GM12878 (cell line): ENCODE measurements at regions not wholly inside any gene's neighbourhood (a gene's known extent, or its start where the extent isn't known, plus 50 kb on each side); places are given as distances from the start of the nearest gene placed in this dataset.

Experiments used
- ATAC-seq: fragments of 200-7000 bp; cut with Tn5 transposase; 3 replicates; pipeline ENCODE4 v1.9.1; 2020; ENCODE audit warnings: mild to moderate bottlenecking, moderate library complexity
- BruUV-seq: library from RNA; stranded (reverse); fragments of 400-500 nt; replicated peaks from 2 replicates; lab custom pipeline; 2021; lab: Mats Ljungman, UMichigan
- CTCF ChIA-PET: fragments of 300-600 bp; sonication (Branson Sonifier 250); formaldehyde crosslinking; extraction: SDS; loops from one replicate; lab custom pipeline; 2021; ENCODE audit warnings: inconsistent platforms; lab: Yijun Ruan, JAX
- POLR2A ChIA-PET: fragments of 350-600 bp; formaldehyde crosslinking; extraction: SDS; loops from one replicate; lab custom pipeline; 2021; ENCODE audit warnings: inconsistent platforms; lab: Charles Lee
- RAD21 ChIA-PET: fragments of 300-600 bp; sonication (Branson Sonifier 250); formaldehyde crosslinking; loops from one replicate; lab custom pipeline; 2023; ENCODE audit warnings: antibody characterized with exemption; ENCODE audit not compliant: unreplicated experiment; lab: Charles Lee
- SMC1A ChIA-PET: fragments of 300-600 bp; sonication (Branson Sonifier 250); formaldehyde crosslinking; loops from one replicate; lab custom pipeline; 2023; ENCODE audit not compliant: unreplicated experiment, uncharacterized antibody; lab: Charles Lee
- DNase-seq: peaks from one replicate; pipeline ENCODE4 v3.0.0-alpha.2; 2011; ENCODE audit warnings: low read depth, low spot score
- FAIRE-seq: peaks from 3 replicates; lab custom pipeline; 2011; peaks lifted over from hg19 to GRCh38; lab: Jason Lieb, UNC
- H2AFZ ChIP-seq: 2 replicates; pipeline ENCODE4 v1.6.0; 2011; ENCODE audit warnings: low read depth, low read length, control low read depth; ENCODE audit not compliant: control insufficient read depth
- H3K27ac ChIP-seq: 2 replicates; pipeline ENCODE4 v1.5.1; 2011; ENCODE audit warnings: control low read depth; ENCODE audit not compliant: control insufficient read depth, insufficient read depth
- H3K27me3 ChIP-seq, 2 experiments: replicated peaks in 1 of 2; 2 replicates each; pipeline versions ENCODE4 v1.6.0 to v1.6.1; 2011; ENCODE audit warnings: low read length in 1 of 2; ENCODE audit not compliant: control insufficient read depth in 2 of 2, insufficient read depth in 2 of 2
- H3K36me3 ChIP-seq, 2 experiments: 2 replicates each; pipeline ENCODE4 v1.5.1; 2011; ENCODE audit warnings: low read length in 1 of 2; ENCODE audit not compliant: control insufficient read depth in 2 of 2, insufficient read depth in 2 of 2
- H3K4me1 ChIP-seq: 2 replicates; pipeline ENCODE4 v1.6.1; 2011; ENCODE audit warnings: mild to moderate bottlenecking, low read length, moderate library complexity, mixed read lengths; ENCODE audit not compliant: control insufficient read depth, insufficient read depth
- H3K4me2 ChIP-seq: 2 replicates; pipeline ENCODE4 v1.6.0; 2011; ENCODE audit warnings: control low read depth; ENCODE audit not compliant: control insufficient read depth, insufficient read depth
- H3K4me3 ChIP-seq: fragments of 200-600 bp; sonication (generic); 2 replicates; pipeline ENCODE4 v1.5.1; 2016
- H3K79me2 ChIP-seq: 2 replicates; pipeline ENCODE4 v1.6.0; 2011; ENCODE audit warnings: low read length; ENCODE audit not compliant: control insufficient read depth, insufficient read depth
- H3K9ac ChIP-seq: 2 replicates; pipeline ENCODE4 v1.8.0; 2011; ENCODE audit warnings: low read length, control low read depth, mixed read lengths; ENCODE audit not compliant: control insufficient read depth, insufficient read depth
- H3K9me3 ChIP-seq: replicated peaks from 3 replicates; pipeline ENCODE4 v1.5.1; 2011; ENCODE audit warnings: mild to moderate bottlenecking, low read length; ENCODE audit not compliant: control insufficient read depth, insufficient read depth
- H4K20me1 ChIP-seq: 2 replicates; pipeline ENCODE4 v1.6.0; 2011; ENCODE audit not compliant: control insufficient read depth, insufficient read depth
- CHD2 ChIP-seq: IDR thresholded peaks from 2 replicates; pipeline ENCODE4 v1.6.1; 2011; ENCODE audit warnings: low read depth, low read length, improper control_type of control experiment, borderline replicate concordance
- ETV6 ChIP-seq, 2 experiments: fragments of 450-650 bp in 1 of 2; IDR thresholded peaks in 1 of 2; conservative IDR thresholded peaks in 1 of 2; 2 replicates each; pipeline ENCODE4 v1.6.1; 2014; ENCODE audit warnings: antibody characterized with exemption in 1 of 2, borderline replicate concordance in 1 of 2, low read depth in 1 of 2, mild to moderate bottlenecking in 1 of 2, moderate library complexity in 1 of 2
- HDGF ChIP-seq: fragments of 450-650 bp; IDR thresholded peaks from 2 replicates; pipeline ENCODE4 v1.6.1; 2016; ENCODE audit warnings: antibody characterized with exemption
- MYB ChIP-seq: fragments of 150-350 bp; IDR thresholded peaks from 2 replicates; pipeline ENCODE4 v1.6.1; 2014; ENCODE audit warnings: mild to moderate bottlenecking, low read depth, low read length, borderline replicate concordance
- NR2F1 ChIP-seq: fragments of 450-650 bp; conservative IDR thresholded peaks from 2 replicates; pipeline ENCODE4 v1.6.1; 2017; ENCODE audit warnings: mild to moderate bottlenecking
- SMAD1 ChIP-seq: fragments of 450-650 bp; IDR thresholded peaks from 2 replicates; pipeline ENCODE4 v1.6.1; 2018; ENCODE audit warnings: mild to moderate bottlenecking, low read depth; ENCODE audit not compliant: partially characterized antibody
- SMAD5 ChIP-seq: IDR thresholded peaks from 2 replicates; pipeline ENCODE4 v1.6.1; 2016; ENCODE audit warnings: antibody characterized with exemption, low read depth
- SMARCA5 ChIP-seq: fragments of 450-650 bp; IDR thresholded peaks from 2 replicates; pipeline ENCODE4 v1.6.1; 2017; ENCODE audit warnings: mild to moderate bottlenecking
- TCF12 ChIP-seq: IDR thresholded peaks from 2 replicates; pipeline ENCODE4 v1.6.1; 2011; ENCODE audit warnings: low read depth, mild to moderate bottlenecking, low read length
- YY1 ChIP-seq: IDR thresholded peaks from 2 replicates; pipeline ENCODE4 v1.6.1; 2011; ENCODE audit warnings: low read depth, mild to moderate bottlenecking, low read length
- WGBS: methylation state at CpG from one replicate; pipeline ENCODE4 v1.1.6; 2016; ENCODE audit warnings: low lambda C conversion rate; ENCODE audit not compliant: insufficient replicate concordance, insufficient coverage; ENCODE audit errors: missing lambda C conversion rate; 5-methylcytosine and 5-hydroxymethylcytosine counted together
- in situ Hi-C: fragments of 300-500 bp; cut with MboI; formaldehyde crosslinking; loops from 9 replicates; pipeline ENCODE4 v1.14.3; 2018; ENCODE audit warnings: mixed read lengths
- intact Hi-C: fragments of 100-400 bp; cut with micrococcal nuclease; formaldehyde crosslinking; loops from one replicate; pipeline ENCODE4 v1.14.2; 2022; ENCODE audit not compliant: unreplicated experiment

- Histone ChIP-seq H3K36me3 (no peaks in the 10 kb centered on the region), H4K20me1 (no peaks in the 10 kb centered on the region), H3K27ac (no peak overlapping the region), H3K9me3 (no peaks in the 10 kb centered on the region; the same call in 2 of the 3 replicates), H3K4me1 (peaks cover 3% of the 10 kb centered on the region; the same call in 1 of the 2 replicates), H3K4me3 (no peak overlapping the region), H3K79me2 (no peaks in the 10 kb centered on the region), H3K27me3 (no peaks in the 10 kb centered on the region), H3K9ac (no peak overlapping the region), H3K4me2 (no peak overlapping the region), H2AFZ (no peak overlapping the region)
- in situ Hi-C loops (no loop called here), intact Hi-C loops (no loop called here)
- ChIA-PET RAD21 (no interaction called here), SMC1A (no interaction called here), CTCF (no interaction called here), POLR2A (no interaction called here)
- no peak for TF ChIP-seq CHD2
- ATAC-seq (no peak), DNase-seq (no peak), FAIRE-seq (no peak)
- BruUV-seq, result no TSS peak
- 79% methylated on average over 6 of the region's 6 CpGs for WGBS
These were observed 143.3 kb upstream of the RPS6KA3 start for GRCh38 chrX:20409991-20410390.

- Histone ChIP-seq H2AFZ (no peak overlapping the region), H3K36me3 (no peaks in the 10 kb centered on the region), H3K79me2 (no peaks in the 10 kb centered on the region), H3K4me2 (no peak overlapping the region), H3K4me1 (no peaks in the 10 kb centered on the region), H3K27ac (no peak overlapping the region), H3K27me3 (no peaks in the 10 kb centered on the region), H3K9ac (no peak overlapping the region), H4K20me1 (no peaks in the 10 kb centered on the region), H3K4me3 (no peak overlapping the region), H3K9me3 (no peaks in the 10 kb centered on the region; the same call in 2 of the 3 replicates)
- in situ Hi-C loops, result no loop called here
- ChIA-PET POLR2A (interaction anchor here (0.5 kb wide), 1 partner anchor 1041 kb away, joined by 5 read pairs; no protein-coding TSS in a partner anchor), RAD21 (no interaction called here), CTCF (no interaction called here), SMC1A (no interaction called here)
- DNase-seq (no peak), FAIRE-seq (no peak), ATAC-seq (no peak)
- WGBS, result 14% methylated on average over 3 of the region's 3 CpGs
- TF ChIP-seq HDGF (no peak), MYB (no peak), ETV6 (conservative IDR thresholded peaks at IDR 0.05 in 1 of 2, IDR thresholded peaks at IDR 0.05 in 1 of 2; ENCODE audit: borderline replicate concordance in 1 of 2, low read depth in 1 of 2) (no peak), SMARCA5 (no peak), YY1 (no peak), SMAD1 (no peak), CHD2 (no peak), SMAD5 (no peak), TCF12 (no peak), NR2F1 (no peak)
- no TSS peak for BruUV-seq
- intact Hi-C loops, result no loop called here
These were observed 136.2 kb upstream of the RPS6KA3 start for GRCh38 chrX:20402956-20403355.
